Mesenchymal stem cell (in vitro differentiated cells and primary cell): ENCODE measurements at regions not wholly inside any gene's neighbourhood (a gene's known extent, or its start where the extent isn't known, plus 50 kb on each side); places are given as distances from the start of the nearest gene placed in this dataset.

Source experiments
- DNase-seq: peaks from one replicate; pipeline ENCODE4 v3.0.0-alpha.2; 2013
- H2AFZ ChIP-seq: one replicate; pipeline ENCODE4 v1.6.1; 2013; ENCODE audit warnings: low read depth, mild to moderate bottlenecking, control low read depth, inconsistent platforms, low read length, moderate library complexity
- H2AK5ac ChIP-seq: 2 replicates; pipeline ENCODE4 v1.6.1; 2013; ENCODE audit warnings: low read length, moderate library complexity, mild to moderate bottlenecking, inconsistent platforms; ENCODE audit not compliant: severe bottlenecking
- H2BK120ac ChIP-seq: one replicate; pipeline ENCODE4 v1.6.1; 2013; ENCODE audit warnings: low read depth, mild to moderate bottlenecking, inconsistent platforms, low read length, moderate library complexity
- H2BK12ac ChIP-seq, 2 experiments: one replicate each; pipeline ENCODE4 v1.6.1; 2013; ENCODE audit warnings: inconsistent platforms in 2 of 2, low read length in 2 of 2, mild to moderate bottlenecking in 2 of 2, moderate library complexity in 2 of 2, control low read depth in 1 of 2
- H2BK15ac ChIP-seq: one replicate; pipeline ENCODE4 v1.6.1; 2013; ENCODE audit warnings: mild to moderate bottlenecking, low read depth, inconsistent platforms; ENCODE audit not compliant: poor library complexity, severe bottlenecking
- H2BK5ac ChIP-seq: 2 replicates; pipeline ENCODE4 v1.6.1; 2013; ENCODE audit warnings: low read depth, mild to moderate bottlenecking, low read length, control low read depth, inconsistent platforms; ENCODE audit not compliant: poor library complexity, severe bottlenecking
- H3K14ac ChIP-seq, 2 experiments: one replicate each; pipeline ENCODE4 v1.6.1; 2013; ENCODE audit warnings: inconsistent platforms in 2 of 2, low read length in 2 of 2, control low read depth in 1 of 2, mild to moderate bottlenecking in 1 of 2, moderate library complexity in 1 of 2
- H3K18ac ChIP-seq, 2 experiments: one replicate each; pipeline ENCODE4 v1.6.1; 2013; ENCODE audit warnings: inconsistent platforms in 2 of 2, low read length in 2 of 2, control low read depth in 1 of 2, low read depth in 1 of 2, mild to moderate bottlenecking in 1 of 2
- H3K23ac ChIP-seq, 2 experiments: one replicate each; pipeline ENCODE4 v1.6.1; 2013; ENCODE audit warnings: inconsistent platforms in 2 of 2, low read length in 2 of 2, mild to moderate bottlenecking in 2 of 2, moderate library complexity in 2 of 2, control low read depth in 1 of 2
- H3K27ac ChIP-seq: 2 replicates; pipeline ENCODE4 v1.5.1; 2013; ENCODE audit warnings: mild to moderate bottlenecking, moderate library complexity, low read length, control low read depth, inconsistent platforms; ENCODE audit not compliant: poor library complexity, severe bottlenecking
- H3K27me3 ChIP-seq, 2 experiments: 2 replicates each; pipeline versions ENCODE4 v1.6.1 to v1.7.0; 2013; ENCODE audit warnings: low read length in 2 of 2, mild to moderate bottlenecking in 2 of 2, moderate library complexity in 2 of 2, control low read depth in 1 of 2, inconsistent platforms in 1 of 2; ENCODE audit not compliant: control insufficient read depth in 1 of 2, insufficient read depth in 1 of 2
- H3K36me3 ChIP-seq, 2 experiments: 2 replicates each; pipeline versions ENCODE4 v1.6.1 to v1.7.0; 2013; ENCODE audit warnings: low read length in 2 of 2, control low read depth in 1 of 2, inconsistent platforms in 1 of 2, low read depth in 1 of 2, mild to moderate bottlenecking in 1 of 2; ENCODE audit not compliant: insufficient read depth in 2 of 2, control insufficient read depth in 1 of 2
- H3K4ac ChIP-seq, 2 experiments: one replicate each; pipeline ENCODE4 v1.6.1; 2013; ENCODE audit warnings: inconsistent platforms in 2 of 2, low read length in 2 of 2, mild to moderate bottlenecking in 2 of 2, moderate library complexity in 2 of 2, control low read depth in 1 of 2, low read depth in 1 of 2
- H3K4me1 ChIP-seq: 2 replicates; pipeline ENCODE4 v1.6.1; 2013; ENCODE audit warnings: low read depth, low read length, control low read depth; ENCODE audit not compliant: control insufficient read depth, insufficient read depth
- H3K4me2 ChIP-seq: 2 replicates; pipeline ENCODE4 v1.6.1; 2013; ENCODE audit warnings: low read length, mild to moderate bottlenecking, inconsistent platforms; ENCODE audit not compliant: poor library complexity, severe bottlenecking
- H3K4me3 ChIP-seq, 2 experiments: 2 replicates each; pipeline versions ENCODE4 v1.5.1 to v1.7.0; 2013; ENCODE audit warnings: low read length in 2 of 2, mild to moderate bottlenecking in 2 of 2, control low read depth in 1 of 2, low read depth in 1 of 2; ENCODE audit not compliant: insufficient read depth in 1 of 2
- H3K79me1 ChIP-seq: replicated peaks from 2 replicates; pipeline ENCODE4 v1.6.1; 2013; ENCODE audit warnings: mild to moderate bottlenecking, control low read depth, low read length, inconsistent platforms; ENCODE audit not compliant: poor library complexity, severe bottlenecking
- H3K9ac ChIP-seq: 2 replicates; pipeline ENCODE4 v1.7.0; 2013; ENCODE audit warnings: mild to moderate bottlenecking, low read length, moderate library complexity
- H3K9me3 ChIP-seq: 2 replicates; pipeline ENCODE4 v1.7.0; 2013; ENCODE audit warnings: mild to moderate bottlenecking, low read length; ENCODE audit not compliant: control insufficient read depth
- H4K8ac ChIP-seq: one replicate; pipeline ENCODE4 v1.6.1; 2013; ENCODE audit warnings: inconsistent platforms, mild to moderate bottlenecking, low read length, moderate library complexity
- H4K91ac ChIP-seq: one replicate; pipeline ENCODE4 v1.6.1; 2013; ENCODE audit warnings: mild to moderate bottlenecking, low read length, inconsistent platforms
- WGBS: methylation state at CpG from one replicate; pipeline ENCODE4 v1.1.7; 2013; ENCODE audit warnings: mixed read lengths; 5-methylcytosine and 5-hydroxymethylcytosine counted together

DNA sequence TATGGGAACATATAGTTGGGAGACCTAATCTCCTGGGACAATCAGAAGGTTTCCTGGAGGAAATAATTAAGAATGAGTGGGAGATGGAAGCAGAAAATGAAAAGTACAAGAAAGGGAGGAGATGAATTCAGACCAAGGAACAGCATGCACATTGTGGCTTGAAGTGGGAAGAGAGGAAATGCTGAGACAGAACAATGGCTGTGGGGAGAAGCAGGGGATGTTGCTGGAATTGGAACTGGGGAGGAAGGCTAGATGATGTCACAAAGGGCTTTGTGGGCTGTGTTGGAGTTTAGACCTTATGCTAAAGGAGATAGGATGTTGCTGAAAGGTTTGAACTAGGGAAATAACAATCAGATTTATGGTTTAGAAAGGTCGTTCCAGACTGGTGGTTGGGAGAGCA is 119.5 kb upstream of the DIPK2B start:
- Histone ChIP-seq H2BK5ac (no peak overlapping the region), H3K4ac (no peak overlapping the region), H3K27me3 (peaks cover 0 to 39% of the 10 kb centered on the region in 2 experiments), H4K91ac (no peak overlapping the region), H3K79me1 (no peaks in the 10 kb centered on the region), H2BK12ac (no peak overlapping the region), H3K9ac (no peak overlapping the region), H3K4me1 (no peaks in the 10 kb centered on the region), H3K18ac (no peak overlapping the region), H2BK15ac (no peak overlapping the region), H3K9me3 (peaks cover 5% of the 10 kb centered on the region), H2AK5ac (no peak overlapping the region), H3K14ac (no peak overlapping the region), H2AFZ (no peak overlapping the region), H3K4me2 (no peak overlapping the region), H4K8ac (no peak overlapping the region), H3K36me3 (no peaks in the 10 kb centered on the region), H3K23ac (no peak overlapping the region), H3K27ac (no peak overlapping the region), H3K4me3 (no peak overlapping the region), H2BK120ac (no peak overlapping the region)
- no peak for DNase-seq
- 89% methylated on average over 1 of the region's 1 CpG for WGBS

- Histone ChIP-seq H4K91ac (no peak overlapping the region), H3K23ac (no peak overlapping the region), H2AFZ (no peak overlapping the region), H2AK5ac (no peak overlapping the region), H3K4me2 (no peak overlapping the region), H3K4me1 (no peaks in the 10 kb centered on the region), H2BK5ac (no peak overlapping the region), H3K4me3 (no peak overlapping the region), H3K4ac (no peak overlapping the region), H2BK15ac (no peak overlapping the region), H2BK120ac (no peak overlapping the region), H2BK12ac (no peak overlapping the region), H3K9ac (no peak overlapping the region), H3K27ac (no peak overlapping the region), H3K18ac (no peak overlapping the region), H3K14ac (no peak overlapping the region), H4K8ac (no peak overlapping the region), H3K27me3 (peaks cover 0 to 27% of the 10 kb centered on the region in 2 experiments), H3K79me1 (no peaks in the 10 kb centered on the region), H3K9me3 (peaks cover 11% of the 10 kb centered on the region), H3K36me3 (no peaks in the 10 kb centered on the region)
- no peak for DNase-seq
- WGBS, result no CpG with 5 or more reads among the region's 1 CpG
Measured at GRCh38 chrX:45309801-45310200, 109.1 kb upstream of the DIPK2B start.

GRCh38 chrX:45309096-45309495 is 108.4 kb upstream of the DIPK2B start:
- H2BK15ac ChIP-seq, result no peak overlapping the region
- no peaks in the 10 kb centered on the region for H3K79me1 ChIP-seq
- H2AK5ac ChIP-seq, result no peak overlapping the region
- H3K27me3 ChIP-seq, result peaks cover 0 to 29% of the 10 kb centered on the region in 2 experiments
- no CpG with 5 or more reads among the region's 4 CpGs for WGBS
- no peaks in the 10 kb centered on the region for H3K36me3 ChIP-seq
- DNase-seq, result peak; percentile 64
- H3K9me3 ChIP-seq, result peaks cover 4% of the 10 kb centered on the region
- H4K91ac ChIP-seq, result no peak overlapping the region
- no peak overlapping the region for H4K8ac ChIP-seq
- peak overlapping the region in 1 of 2 experiments; percentile 52 for H3K18ac ChIP-seq
- H3K14ac ChIP-seq, result no peak overlapping the region
- no peak overlapping the region for H3K4ac ChIP-seq
- no peak overlapping the region for H3K4me2 ChIP-seq
- H2BK12ac ChIP-seq, result no peak overlapping the region
- no peak overlapping the region for H3K23ac ChIP-seq
- H2AFZ ChIP-seq, result no peak overlapping the region
- no peak overlapping the region for H3K9ac ChIP-seq
- H3K4me3 ChIP-seq, result no peak overlapping the region
- no peak overlapping the region for H3K27ac ChIP-seq
- no peaks in the 10 kb centered on the region for H3K4me1 ChIP-seq
- H2BK5ac ChIP-seq, result no peak overlapping the region
- no peak overlapping the region for H2BK120ac ChIP-seq

DNA sequence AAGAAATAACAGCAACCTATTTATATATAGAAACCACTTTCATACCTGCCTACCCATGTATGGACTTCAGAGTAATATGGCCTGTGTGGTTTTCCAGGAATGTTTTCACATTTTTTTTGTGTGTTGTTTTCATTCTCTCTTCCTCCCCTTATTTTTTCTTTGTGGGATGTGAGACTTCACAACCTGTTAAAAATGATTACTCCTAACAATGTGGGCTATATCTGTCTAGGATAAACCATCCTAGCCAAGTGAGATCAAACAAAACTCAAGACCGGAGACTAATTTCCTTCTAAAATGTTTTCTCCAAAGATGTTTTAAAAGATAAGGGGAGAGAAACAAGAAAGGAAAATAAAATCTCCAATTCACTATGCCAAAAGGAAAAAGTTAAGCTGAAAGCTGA is 106.1 kb upstream of the DIPK2B start:
- H3K18ac ChIP-seq, result no peak overlapping the region
- no peak overlapping the region for H2AK5ac ChIP-seq
- no peak overlapping the region for H2AFZ ChIP-seq
- no peak overlapping the region for H3K4ac ChIP-seq
- no peak overlapping the region for H2BK5ac ChIP-seq
- no peak overlapping the region for H3K23ac ChIP-seq
- H2BK12ac ChIP-seq, result no peak overlapping the region
- no peak overlapping the region for H2BK15ac ChIP-seq
- no peaks in the 10 kb centered on the region for H3K36me3 ChIP-seq
- no peaks in the 10 kb centered on the region for H3K9me3 ChIP-seq
- H3K9ac ChIP-seq, result no peak overlapping the region
- no peaks in the 10 kb centered on the region for H3K79me1 ChIP-seq
- no peak overlapping the region for H3K4me2 ChIP-seq
- no peaks in the 10 kb centered on the region for H3K4me1 ChIP-seq
- H3K4me3 ChIP-seq, result no peak overlapping the region
- no peak overlapping the region for H4K91ac ChIP-seq
- no peak for DNase-seq
- peaks cover 0 to 40% of the 10 kb centered on the region in 2 experiments for H3K27me3 ChIP-seq
- H3K27ac ChIP-seq, result no peak overlapping the region
- H3K14ac ChIP-seq, result no peak overlapping the region
- WGBS, result no CpG with 5 or more reads among the region's 1 CpG
- no peak overlapping the region for H2BK120ac ChIP-seq
- no peak overlapping the region for H4K8ac ChIP-seq
